HUES64 (cell line): ENCODE measurements at regions not wholly inside any gene's neighbourhood (a gene's known extent, or its start where the extent isn't known, plus 50 kb on each side); places are given as distances from the start of the nearest gene placed in this dataset.
"Not testable (repeated sequence)": the region's sequence is repeated elsewhere in the genome, so short reads cannot be mapped to it uniquely, and the experiment has no call there.

Experiments
- H3K27ac ChIP-seq: 2 replicates; pipeline ENCODE4 v1.7.0; 2013; ENCODE audit warnings: low read depth, low read length, inconsistent platforms
- H3K27me3 ChIP-seq: 2 replicates; pipeline ENCODE4 v1.6.1; 2013; ENCODE audit warnings: mild to moderate bottlenecking, low read length; ENCODE audit not compliant: insufficient read depth
- H3K36me3 ChIP-seq: 2 replicates; pipeline ENCODE4 v1.6.1; 2013; ENCODE audit warnings: mild to moderate bottlenecking, low read length; ENCODE audit not compliant: insufficient read depth
- H3K4me1 ChIP-seq: 2 replicates; pipeline ENCODE4 v1.6.1; 2013; ENCODE audit warnings: mild to moderate bottlenecking, low read length, moderate library complexity; ENCODE audit not compliant: insufficient read depth
- H3K4me3 ChIP-seq: 2 replicates; pipeline ENCODE4 v1.5.1; 2013; ENCODE audit warnings: mild to moderate bottlenecking, low read length, moderate library complexity
- H3K9ac ChIP-seq: 2 replicates; pipeline ENCODE4 v1.6.1; 2013; ENCODE audit warnings: mild to moderate bottlenecking, low read depth, low read length
- H3K9me3 ChIP-seq: 2 replicates; pipeline ENCODE4 v1.6.1; 2013; ENCODE audit warnings: low read depth, low read length; ENCODE audit not compliant: insufficient read depth
- WGBS: fragments of 150-250, 120-280 bp; methylation state at CpG from one replicate; pipeline ENCODE4 v1.1.7; 2013; ENCODE audit warnings: missing lambda C conversion rate; 5-methylcytosine and 5-hydroxymethylcytosine counted together

GRCh38 chr5:58300346-58300895 is 159.5 kb downstream of the PLK2 start:
- 90% methylated on average over 1 of the region's 2 CpGs for WGBS
- Histone ChIP-seq H3K4me3 (no peak overlapping the region), H3K27ac (no peak overlapping the region), H3K4me1 (no peaks in the 10 kb centered on the region), H3K36me3 (no peaks in the 10 kb centered on the region), H3K9me3 (no peaks in the 10 kb centered on the region), H3K27me3 (no peaks in the 10 kb centered on the region), H3K9ac (no peak overlapping the region)

DNA sequence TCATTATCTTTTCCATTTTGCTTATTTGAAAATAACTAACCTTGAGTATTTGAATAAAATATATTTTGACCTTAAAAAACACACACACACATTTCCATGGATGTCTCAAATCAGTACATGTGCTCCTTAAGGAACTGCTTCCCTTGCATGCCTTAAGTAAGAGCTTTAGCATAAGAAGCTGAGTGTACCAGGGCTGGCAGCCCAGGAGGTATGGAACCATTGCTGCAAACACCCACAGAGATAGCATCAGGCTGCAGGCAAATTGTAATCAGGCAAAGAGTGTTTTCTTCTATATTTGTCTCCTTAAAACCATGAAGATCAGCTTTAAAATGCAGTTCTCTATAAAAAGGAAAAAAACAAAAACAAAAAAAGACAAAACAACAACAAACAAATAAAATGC is 160.6 kb downstream of the PLK2 start:
- Histone ChIP-seq H3K4me3 (no peak overlapping the region), H3K9me3 (no peaks in the 10 kb centered on the region), H3K36me3 (no peaks in the 10 kb centered on the region), H3K27ac (no peak overlapping the region), H3K27me3 (no peaks in the 10 kb centered on the region), H3K9ac (no peak overlapping the region), H3K4me1 (no peaks in the 10 kb centered on the region)

DNA sequence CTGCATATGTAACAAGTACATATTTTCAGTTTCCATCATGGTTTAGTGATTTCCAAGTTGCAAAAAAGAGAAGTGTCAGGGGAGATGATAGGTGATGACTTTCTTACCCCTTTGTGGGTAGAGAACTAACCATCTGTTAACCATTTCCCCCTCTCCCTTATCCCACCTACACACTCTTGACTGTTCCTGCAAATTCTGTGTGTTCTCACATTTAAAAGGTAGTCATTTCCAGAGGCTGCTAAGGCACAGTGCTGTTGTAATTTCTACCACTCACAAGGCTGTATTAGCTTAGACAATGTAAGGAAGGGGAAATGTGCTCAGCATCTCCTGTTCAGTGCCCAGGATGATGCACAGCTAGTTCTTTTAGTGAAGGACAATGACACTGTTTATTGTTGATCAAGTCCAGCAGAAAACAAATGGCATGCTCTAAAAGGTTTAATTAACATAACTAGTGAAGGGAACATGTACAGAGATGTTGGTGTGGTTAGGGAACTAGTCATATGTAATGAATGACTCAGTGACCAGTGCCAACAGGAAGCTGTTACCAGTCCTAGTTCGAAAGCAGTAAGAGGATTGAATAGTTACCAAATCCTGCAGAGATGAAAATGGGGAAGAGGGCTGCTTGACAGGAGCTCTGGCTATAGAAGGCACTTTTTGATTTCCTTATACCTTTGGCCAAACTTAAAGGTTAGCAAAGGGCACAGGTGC is 165.1 kb downstream of the PLK2 start:
- WGBS, result 86% methylated on average over 1 of the region's 1 CpG
- Histone ChIP-seq H3K9ac (no peak overlapping the region), H3K9me3 (no peaks in the 10 kb centered on the region), H3K4me3 (no peak overlapping the region), H3K27me3 (no peaks in the 10 kb centered on the region), H3K4me1 (no peaks in the 10 kb centered on the region), H3K27ac (no peak overlapping the region), H3K36me3 (no peaks in the 10 kb centered on the region)

DNA sequence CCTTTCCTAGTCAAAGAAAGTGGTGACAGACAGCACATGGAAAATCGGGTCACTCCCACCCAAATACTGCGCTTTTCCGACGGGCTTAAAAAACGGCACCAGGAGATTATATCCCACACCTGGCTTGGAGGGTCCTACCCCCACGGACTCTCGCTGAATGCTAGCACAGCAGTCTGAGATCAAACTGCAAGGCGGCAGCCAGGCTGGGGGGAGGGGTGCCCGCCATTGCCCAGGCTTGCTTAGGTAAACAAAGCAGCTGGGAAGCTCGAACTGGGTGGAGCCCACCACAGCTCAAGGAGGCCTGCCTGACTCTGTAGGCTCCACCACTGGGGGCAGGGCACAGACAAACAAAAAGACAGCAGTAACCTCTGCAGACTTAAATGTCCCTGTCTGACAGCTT is 171.6 kb downstream of the PLK2 start:
- H3K27ac ChIP-seq, H3K9ac ChIP-seq, H3K4me1 ChIP-seq, H3K4me3 ChIP-seq, H3K36me3 ChIP-seq, H3K27me3 ChIP-seq, H3K9me3 ChIP-seq: not testable (repeated sequence)
- 77% methylated on average over 10 of the region's 10 CpGs for WGBS

- Histone ChIP-seq H3K4me1 (no peaks in the 10 kb centered on the region), H3K27ac (no peak overlapping the region), H3K9me3 (0 out of 2 replicates have a peak, but pooled peaks cover 4% of the 10 kb centered on the region), H3K36me3 (no peaks in the 10 kb centered on the region), H3K27me3 (no peaks in the 10 kb centered on the region), H3K4me3 (no peak overlapping the region), H3K9ac (no peak overlapping the region)
- 88% methylated on average over 1 of the region's 1 CpG for WGBS
Observed at GRCh38 chr5:58286741-58287140, 173.1 kb downstream of the PLK2 start.

GRCh38 chr5:58285900-58286299 is 174.0 kb downstream of the PLK2 start:
- Histone ChIP-seq H3K36me3 (no peaks in the 10 kb centered on the region), H3K4me1 (no peaks in the 10 kb centered on the region)
- WGBS, result 100% methylated on average over 2 of the region's 2 CpGs

GRCh38 chr5:58284886-58285285 is 175.0 kb downstream of the PLK2 start:
- Histone ChIP-seq H3K27me3 (no peaks in the 10 kb centered on the region), H3K9ac (no peak overlapping the region), H3K4me3 (no peak overlapping the region), H3K27ac (no peak overlapping the region), H3K36me3 (no peaks in the 10 kb centered on the region), H3K4me1 (no peaks in the 10 kb centered on the region), H3K9me3 (0 out of 2 replicates have a peak, but pooled peaks cover 4% of the 10 kb centered on the region)
- 90% methylated on average over 2 of the region's 2 CpGs for WGBS

More at GRCh38 chr5:58285900-58286299, 174.0 kb downstream of the PLK2 start:
- Histone ChIP-seq H3K4me3 (no peak overlapping the region), H3K9ac (no peak overlapping the region), H3K9me3 (0 out of 2 replicates have a peak, but pooled peaks cover 4% of the 10 kb centered on the region), H3K27ac (no peak overlapping the region), H3K27me3 (no peaks in the 10 kb centered on the region)

- Histone ChIP-seq H3K27ac (no peak overlapping the region), H3K36me3 (no peaks in the 10 kb centered on the region), H3K4me1 (no peaks in the 10 kb centered on the region), H3K9me3 (no peaks in the 10 kb centered on the region), H3K4me3 (no peak overlapping the region), H3K9ac (no peak overlapping the region), H3K27me3 (no peaks in the 10 kb centered on the region)
- 98% methylated on average over 2 of the region's 2 CpGs for WGBS
Observed at GRCh38 chr5:58281189-58281588, 178.7 kb downstream of the PLK2 start.

DNA sequence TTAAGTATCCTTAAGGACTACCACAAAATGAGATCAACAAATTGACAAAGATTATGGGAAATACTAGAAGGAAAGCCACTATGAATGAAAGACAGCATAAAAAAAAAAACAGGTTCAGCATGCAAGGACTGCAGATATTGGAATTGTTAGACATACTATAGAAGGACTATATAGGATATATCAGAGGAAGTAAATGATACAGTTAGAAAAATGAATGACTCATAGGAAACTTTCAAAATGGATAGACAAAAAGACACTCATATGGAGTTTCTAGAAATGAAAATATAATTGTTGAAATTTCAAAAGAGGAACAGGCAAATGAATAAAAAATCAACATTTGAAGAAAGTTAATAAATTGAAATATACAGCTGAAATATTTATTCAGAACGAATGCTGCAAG is 180.6 kb downstream of the PLK2 start:
- Histone ChIP-seq H3K9me3 (no peaks in the 10 kb centered on the region), H3K9ac (no peak overlapping the region), H3K4me3 (no peak overlapping the region), H3K4me1 (no peaks in the 10 kb centered on the region), H3K27me3 (no peaks in the 10 kb centered on the region), H3K36me3 (no peaks in the 10 kb centered on the region), H3K27ac (no peak overlapping the region)
- WGBS, result 86% methylated on average over 1 of the region's 1 CpG

DNA sequence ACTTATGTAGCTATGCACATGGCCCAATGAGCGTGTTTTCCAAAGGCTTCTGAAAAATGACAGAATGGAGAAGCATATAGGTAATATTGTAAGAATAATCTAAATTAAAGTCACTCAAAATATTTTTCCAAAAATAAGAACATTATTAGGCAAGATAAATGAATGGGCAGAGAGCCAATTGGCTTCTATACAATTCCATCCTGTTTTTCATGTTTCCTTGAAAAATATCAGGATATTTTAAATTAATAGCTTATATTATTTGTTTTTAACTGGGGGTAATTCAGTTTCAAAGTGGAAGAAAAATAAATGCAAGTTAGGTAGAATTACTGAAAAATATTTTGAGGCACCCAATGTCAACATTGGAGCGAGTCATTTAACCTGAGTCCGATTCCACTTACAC is 183.5 kb downstream of the PLK2 start:
- Histone ChIP-seq H3K27me3 (no peaks in the 10 kb centered on the region), H3K9me3 (no peaks in the 10 kb centered on the region), H3K36me3 (no peaks in the 10 kb centered on the region), H3K27ac (no peak overlapping the region), H3K4me1 (no peaks in the 10 kb centered on the region), H3K4me3 (no peak overlapping the region), H3K9ac (no peak overlapping the region)
- WGBS, result 88% methylated on average over 3 of the region's 3 CpGs

DNA sequence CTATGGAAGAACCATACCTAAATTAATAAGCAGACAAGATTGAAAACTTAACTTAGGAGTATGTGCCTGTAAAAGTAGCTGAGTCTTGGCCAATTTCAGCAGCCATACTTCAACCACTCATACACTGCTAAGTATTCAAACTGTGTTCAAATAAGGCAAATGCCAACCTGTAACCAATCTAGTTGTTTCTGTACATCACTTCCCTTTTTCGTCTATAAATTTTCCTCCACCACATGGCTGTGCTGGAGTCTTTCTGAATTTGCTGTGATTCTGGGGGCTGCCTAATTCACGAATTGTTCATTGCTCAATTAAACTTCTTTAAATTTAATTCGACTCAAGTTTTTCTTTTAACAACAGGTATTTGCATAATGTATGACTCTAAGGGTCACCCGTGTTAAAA is 184.4 kb downstream of the PLK2 start:
- H3K27me3 ChIP-seq, result no peaks in the 10 kb centered on the region
- 98% methylated on average over 3 of the region's 4 CpGs for WGBS
- H3K9me3 ChIP-seq, result no peaks in the 10 kb centered on the region
- H3K27ac ChIP-seq, result no peak overlapping the region
- no peaks in the 10 kb centered on the region for H3K4me1 ChIP-seq
- no peak overlapping the region for H3K4me3 ChIP-seq
- no peaks in the 10 kb centered on the region for H3K36me3 ChIP-seq
- no peak overlapping the region for H3K9ac ChIP-seq

- Histone ChIP-seq H3K4me3 (no peak overlapping the region), H3K27me3 (no peaks in the 10 kb centered on the region), H3K36me3 (no peaks in the 10 kb centered on the region), H3K9ac (no peak overlapping the region), H3K9me3 (no peaks in the 10 kb centered on the region), H3K4me1 (no peaks in the 10 kb centered on the region), H3K27ac (no peak overlapping the region)
Observed at GRCh38 chr5:58274191-58274590, 185.7 kb downstream of the PLK2 start.
